HG03469 (cell line): ENCODE measurements at regions not wholly inside any gene's neighbourhood (a gene's known extent, or its start where the extent isn't known, plus 50 kb on each side); places are given as distances from the start of the nearest gene placed in this dataset.
"Not testable (repeated sequence)": the region's sequence is repeated elsewhere in the genome, so short reads cannot be mapped to it uniquely, and the experiment has no call there.

Source experiments
- ATAC-seq: cut with Tn5 transposase; IDR thresholded peaks from one replicate; pipeline ENCODE4 v1.9.1; 2021; ENCODE audit warnings: mild to moderate bottlenecking, moderate library complexity, moderate number of reproducible peaks; ENCODE audit not compliant: unreplicated experiment

- no peak for ATAC-seq
Observed at GRCh38 chr9:108803428-108804065, 52.2 kb downstream of the ACTL7B start.

- no peak for ATAC-seq
Observed at GRCh38 chr9:108802967-108803366, 52.8 kb downstream of the ACTL7B start.

GRCh38 chr9:108801949-108802348 is 53.8 kb downstream of the ACTL7B start:
- no peak for ATAC-seq

- no peak for ATAC-seq
Observed at GRCh38 chr9:108800632-108801099, 55.1 kb downstream of the ACTL7B start.

- ATAC-seq, result no peak
Observed at GRCh38 chr9:108793573-108793972, 62.2 kb downstream of the ACTL7B start.

- no peak for ATAC-seq
Observed at GRCh38 chr9:108789742-108790141, 66.0 kb downstream of the ACTL7B start.

GRCh38 chr9:108787690-108788048 is 68.1 kb downstream of the ACTL7B start:
- no peak for ATAC-seq

- ATAC-seq, result no peak
Observed at GRCh38 chr9:108786901-108787689, 68.7 kb downstream of the ACTL7B start.

GRCh38 chr9:108786322-108786721 is 69.5 kb downstream of the ACTL7B start:
- no peak for ATAC-seq

- no peak for ATAC-seq
Observed at GRCh38 chr9:108784998-108785397, 70.8 kb downstream of the ACTL7B start.

- ATAC-seq, result no peak
Observed at GRCh38 chr9:108783731-108784495, 71.9 kb downstream of the ACTL7B start.

- ATAC-seq, result no peak
Observed at GRCh38 chr9:108783326-108783725, 72.5 kb downstream of the ACTL7B start.

- ATAC-seq, result no peak
Observed at GRCh38 chr9:108780942-108781734, 74.6 kb downstream of the ACTL7B start.

GRCh38 chr9:108779551-108780325 is 76.0 kb downstream of the ACTL7B start:
- ATAC-seq, result no peak

GRCh38 chr9:108776920-108777639 is 78.7 kb downstream of the ACTL7B start:
- ATAC-seq, result no peak

- ATAC-seq, result no peak
Observed at GRCh38 chr9:108775901-108776306, 79.9 kb downstream of the ACTL7B start.

- ATAC-seq, result not testable (repeated sequence)
Observed at GRCh38 chr9:108774088-108774487, 81.7 kb downstream of the ACTL7B start.

GRCh38 chr9:108772301-108772894 is 83.4 kb downstream of the ACTL7B start:
- no peak for ATAC-seq

- no peak for ATAC-seq
Observed at GRCh38 chr9:108768744-108769143, 87.0 kb downstream of the ACTL7B start.
